ENCODE measurements at regions not wholly inside any gene's neighbourhood (a gene's known extent, or its start where the extent isn't known, plus 50 kb on each side); places are given as distances from the start of the nearest gene placed in this dataset.

- no peak for TF ChIP-seq CTCF (IDR thresholded peaks at IDR 0.05)
- intact Hi-C loops (cut with DNase I) = no loop called here
- WGBS, 2 donors = 16 to 17% methylated on average over 3 of the region's 3 CpGs
Measured at GRCh38 chrX:23194885-23195554, 139.6 kb upstream of the PTCHD1 start.

DNA sequence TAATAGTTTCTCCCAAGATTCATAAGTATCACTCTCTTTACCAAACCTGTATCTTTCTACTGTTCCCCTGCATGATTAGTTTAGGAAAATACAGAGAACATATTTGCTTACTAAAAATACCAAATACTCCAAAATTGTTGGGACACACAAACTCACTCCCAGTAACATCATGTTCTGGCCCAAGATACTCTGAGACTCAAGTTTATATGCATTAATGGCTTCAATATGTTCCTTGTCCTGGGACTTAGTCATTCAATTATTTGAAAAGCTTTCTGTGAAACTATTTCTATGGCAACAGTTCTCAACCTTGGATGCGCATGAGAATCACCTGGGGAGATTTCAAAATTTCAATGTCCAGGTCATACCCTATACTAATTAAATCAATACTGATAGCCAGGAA, 138.9 kb upstream of the PTCHD1 start:
- ATAC-seq = no peak
- Histone ChIP-seq H3K4me3 (no peak overlapping the region), H3K4me1 (no peaks in the 10 kb centered on the region), H3K27me3 (no peaks in the 10 kb centered on the region), H3K9me3 (no peaks in the 10 kb centered on the region), H3K36me3 (no peaks in the 10 kb centered on the region), H3K27ac (no peak overlapping the region)
- TF ChIP-seq CTCF (IDR thresholded peaks at IDR 0.05) = no peak
- WGBS, 2 donors = 95 to 96% methylated on average over 1 of the region's 1 CpG
- intact Hi-C loops (cut with DNase I) = no loop called here
- DNase-seq = no peak

More at GRCh38 chrX:23194885-23195554, 139.6 kb upstream of the PTCHD1 start:
- Histone ChIP-seq H3K9me3 (no peaks in the 10 kb centered on the region), H3K27me3 (no peaks in the 10 kb centered on the region), H3K36me3 (no peaks in the 10 kb centered on the region), H3K27ac (no peak overlapping the region), H3K4me3 (no peak overlapping the region), H3K4me1 (no peaks in the 10 kb centered on the region)
- peak in 1 of 8 donors; percentile 26 for ATAC-seq
- no peak for DNase-seq

- H3K9me3 ChIP-seq = no peaks in the 10 kb centered on the region
- WGBS, 2 donors = 65 to 74% methylated on average over 1 of the region's 1 CpG
- H3K36me3 ChIP-seq = no peaks in the 10 kb centered on the region
- DNase-seq = no peak
- intact Hi-C loops (cut with DNase I) = no loop called here
- TF ChIP-seq CTCF (IDR thresholded peaks at IDR 0.05) = no peak
- H3K4me3 ChIP-seq = no peak overlapping the region
- ATAC-seq = no peak
- no peaks in the 10 kb centered on the region for H3K4me1 ChIP-seq
- H3K27me3 ChIP-seq = no peaks in the 10 kb centered on the region
- no peak overlapping the region for H3K27ac ChIP-seq
Measured at GRCh38 chrX:23201706-23202105, 132.9 kb upstream of the PTCHD1 start.

DNA sequence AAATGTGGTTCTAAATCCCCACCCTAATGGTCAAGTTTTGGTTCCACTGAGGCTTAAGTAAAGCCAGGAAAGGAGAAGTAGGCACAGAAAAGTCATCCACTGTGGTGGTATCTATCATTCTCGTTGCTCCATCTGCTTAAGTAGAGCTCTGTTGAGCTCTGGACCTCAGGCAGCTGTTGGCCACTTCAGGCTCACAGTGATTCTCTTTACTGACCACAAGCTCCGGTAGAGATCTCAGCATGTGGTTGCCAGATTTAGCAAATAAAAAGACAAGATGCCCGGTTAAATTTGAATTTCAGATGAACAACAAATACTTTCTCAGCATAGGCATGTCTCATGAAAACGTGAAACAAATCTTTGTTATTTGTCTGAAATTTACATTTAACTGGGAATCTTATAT, 132.3 kb upstream of the PTCHD1 start:
- Histone ChIP-seq H3K9me3 (no peaks in the 10 kb centered on the region), H3K27ac (no peak overlapping the region), H3K36me3 (no peaks in the 10 kb centered on the region), H3K4me3 (no peak overlapping the region), H3K27me3 (no peaks in the 10 kb centered on the region), H3K4me1 (no peaks in the 10 kb centered on the region)
- no peak for TF ChIP-seq CTCF (IDR thresholded peaks at IDR 0.05)
- WGBS, 2 donors = 53 to 59% methylated on average over 4 of the region's 4 CpGs
- DNase-seq (no peak), ATAC-seq (no peak)
- intact Hi-C loops (cut with DNase I) = no loop called here
